MM.1S (cell line): ENCODE measurements at regions not wholly inside any gene's neighbourhood (a gene's known extent, or its start where the extent isn't known, plus 50 kb on each side); places are given as distances from the start of the nearest gene placed in this dataset.

Source experiments
- DNase-seq: peaks from one replicate; pipeline ENCODE4 v3.0.0-alpha.2; 2015
- H2AFZ ChIP-seq: fragments of 300-600 bp; sonication (generic); 2 replicates; pipeline ENCODE4 v1.6.0; 2016; ENCODE audit warnings: antibody characterized with exemption, low read length
- H3F3A ChIP-seq: fragments of 300-600 bp; sonication (generic); 2 replicates; pipeline ENCODE4 v1.6.1; 2016; ENCODE audit warnings: mild to moderate bottlenecking, antibody characterized with exemption, low read length, moderate library complexity, mixed read lengths; ENCODE audit not compliant: insufficient read depth
- H3K27ac ChIP-seq: fragments of 300-600 bp; sonication (generic); 2 replicates; pipeline ENCODE4 v1.5.1; 2016; ENCODE audit warnings: mild to moderate bottlenecking, low read length
- H3K27me3 ChIP-seq: fragments of 300-600 bp; sonication (generic); replicated peaks from 2 replicates; pipeline ENCODE4 v1.6.0; 2016; ENCODE audit warnings: low read length; ENCODE audit not compliant: insufficient read depth
- H3K36me3 ChIP-seq: fragments of 300-600 bp; sonication (generic); replicated peaks from 2 replicates; pipeline ENCODE4 v1.6.1; 2016; ENCODE audit warnings: mild to moderate bottlenecking, low read length, mixed read lengths; ENCODE audit not compliant: insufficient read depth
- H3K4me1 ChIP-seq: fragments of 300-600 bp; sonication (generic); 2 replicates; pipeline ENCODE4 v1.6.1; 2016; ENCODE audit warnings: low read length, mixed read lengths
- H3K4me2 ChIP-seq: fragments of 300-600 bp; sonication (generic); 2 replicates; pipeline ENCODE4 v1.6.0; 2016; ENCODE audit warnings: low read depth, low read length
- H3K4me3 ChIP-seq: fragments of 300-600 bp; sonication (generic); 2 replicates; pipeline ENCODE4 v1.5.1; 2016; ENCODE audit warnings: low read length, mixed read lengths
- H3K79me2 ChIP-seq: fragments of 300-600 bp; sonication (generic); 2 replicates; pipeline ENCODE4 v1.6.1; 2016; ENCODE audit warnings: mixed run types, low read length, mixed read lengths
- H3K9ac ChIP-seq: fragments of 300-600 bp; sonication (generic); 2 replicates; pipeline ENCODE4 v1.6.1; 2016; ENCODE audit warnings: low read length, mixed read lengths
- H3K9me2 ChIP-seq: fragments of 300-600 bp; sonication (generic); replicated peaks from 2 replicates; pipeline ENCODE4 v1.6.1; 2016; ENCODE audit warnings: mild to moderate bottlenecking, low read length, mixed read lengths; ENCODE audit not compliant: insufficient read depth
- H3K9me3 ChIP-seq: fragments of 300-600 bp; sonication (generic); replicated peaks from 2 replicates; pipeline ENCODE4 v1.6.1; 2016; ENCODE audit warnings: mild to moderate bottlenecking, low read length, mixed read lengths; ENCODE audit not compliant: insufficient read depth
- H4K20me1 ChIP-seq: fragments of 300-600 bp; sonication (generic); 2 replicates; pipeline ENCODE4 v1.6.1; 2016; ENCODE audit warnings: mild to moderate bottlenecking, low read length, moderate library complexity, mixed read lengths; ENCODE audit not compliant: insufficient read depth
- EZH2 ChIP-seq: fragments of 300-600 bp; sonication (generic); optimal IDR thresholded peaks from 2 replicates; pipeline ENCODE3; 2017; ENCODE audit warnings: low read depth, mild to moderate bottlenecking, antibody characterized with exemption, low read length, mixed read lengths
- EZH2phosphoT487 ChIP-seq: fragments of 300-600 bp; sonication (generic); IDR thresholded peaks from 2 replicates; pipeline ENCODE4 v1.6.1; 2018; ENCODE audit warnings: antibody characterized with exemption, low read length
- TF ChIP-seq, protein P1 (sequence below): fragments of 300-600 bp; sonication (generic); IDR thresholded peaks from 2 replicates; pipeline ENCODE4 v1.5.1; 2016; ENCODE audit warnings: antibody characterized with exemption, low read length, mixed read lengths

DNA sequence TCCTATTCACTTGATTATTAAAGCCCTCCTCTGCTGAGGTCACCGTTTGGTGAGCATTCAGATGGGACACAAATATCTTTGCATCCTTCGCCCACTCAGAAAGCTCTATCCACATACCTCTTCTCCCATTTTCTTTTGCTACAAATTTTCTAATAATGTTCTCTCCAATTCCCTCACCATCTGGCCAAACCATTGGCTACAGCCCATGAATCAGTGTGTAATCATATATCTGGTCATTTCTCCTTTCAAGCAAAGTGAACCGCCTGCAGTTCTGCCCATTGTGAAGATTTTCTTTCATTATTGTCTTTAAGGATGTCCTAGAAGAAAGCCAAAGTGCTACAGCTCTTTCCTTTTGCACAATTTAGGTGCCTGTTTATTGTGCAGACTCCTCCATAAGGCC lies 54.2 kb upstream of the DAPK1 start:
- H3K4me1 ChIP-seq: no peaks in the 10 kb centered on the region
- H3K9me2 ChIP-seq: no peaks in the 10 kb centered on the region
- no peak for TF ChIP-seq EZH2phosphoT487
- no peaks in the 10 kb centered on the region for H3K9me3 ChIP-seq
- H3K4me2 ChIP-seq: no peak overlapping the region
- no peak overlapping the region for H3K4me3 ChIP-seq
- H3K79me2 ChIP-seq: no peaks in the 10 kb centered on the region
- H3K27ac ChIP-seq: no peak overlapping the region
- H3K9ac ChIP-seq: no peak overlapping the region
- no peak for DNase-seq
- H3K36me3 ChIP-seq: no peaks in the 10 kb centered on the region
- no peaks in the 10 kb centered on the region for H4K20me1 ChIP-seq
- no peaks in the 10 kb centered on the region for H3K27me3 ChIP-seq
- H2AFZ ChIP-seq: no peak overlapping the region
- no peaks in the 10 kb centered on the region for H3F3A ChIP-seq

DNA sequence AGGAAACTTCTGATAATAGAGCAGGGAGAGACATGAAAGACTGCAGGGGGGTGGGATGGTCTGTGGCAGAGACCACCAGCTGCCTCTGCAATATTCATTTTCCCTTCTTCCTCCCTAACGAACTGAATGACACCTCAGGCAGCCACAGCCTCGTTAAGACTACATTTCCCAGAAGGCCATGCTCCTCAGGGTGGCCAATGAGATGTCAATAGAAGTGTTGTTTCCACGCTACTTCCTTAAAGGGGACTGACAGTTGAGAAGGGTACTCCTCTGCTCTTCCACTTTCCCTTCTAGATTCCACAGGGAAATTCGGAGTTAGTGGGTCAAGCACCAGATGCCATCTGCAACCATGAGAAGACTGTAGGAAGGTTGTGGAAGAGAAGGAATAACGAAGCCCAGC lies 52.0 kb upstream of the DAPK1 start:
- Histone ChIP-seq H3K9ac (no peak overlapping the region), H4K20me1 (no peaks in the 10 kb centered on the region), H3K4me3 (peak overlapping the region; percentile 13; the same call in 1 of the 2 replicates), H3K4me2 (peak overlapping the region; percentile 18), H3K9me3 (no peaks in the 10 kb centered on the region), H3K36me3 (no peaks in the 10 kb centered on the region), H3K27ac (no peak overlapping the region), H3K9me2 (no peaks in the 10 kb centered on the region), H3K79me2 (no peaks in the 10 kb centered on the region), H2AFZ (peak overlapping the region; percentile 14), H3F3A (no peaks in the 10 kb centered on the region), H3K27me3 (no peaks in the 10 kb centered on the region), H3K4me1 (no peaks in the 10 kb centered on the region)
- no peak for TF ChIP-seq EZH2phosphoT487
- TF ChIP-seq, protein P1, sequence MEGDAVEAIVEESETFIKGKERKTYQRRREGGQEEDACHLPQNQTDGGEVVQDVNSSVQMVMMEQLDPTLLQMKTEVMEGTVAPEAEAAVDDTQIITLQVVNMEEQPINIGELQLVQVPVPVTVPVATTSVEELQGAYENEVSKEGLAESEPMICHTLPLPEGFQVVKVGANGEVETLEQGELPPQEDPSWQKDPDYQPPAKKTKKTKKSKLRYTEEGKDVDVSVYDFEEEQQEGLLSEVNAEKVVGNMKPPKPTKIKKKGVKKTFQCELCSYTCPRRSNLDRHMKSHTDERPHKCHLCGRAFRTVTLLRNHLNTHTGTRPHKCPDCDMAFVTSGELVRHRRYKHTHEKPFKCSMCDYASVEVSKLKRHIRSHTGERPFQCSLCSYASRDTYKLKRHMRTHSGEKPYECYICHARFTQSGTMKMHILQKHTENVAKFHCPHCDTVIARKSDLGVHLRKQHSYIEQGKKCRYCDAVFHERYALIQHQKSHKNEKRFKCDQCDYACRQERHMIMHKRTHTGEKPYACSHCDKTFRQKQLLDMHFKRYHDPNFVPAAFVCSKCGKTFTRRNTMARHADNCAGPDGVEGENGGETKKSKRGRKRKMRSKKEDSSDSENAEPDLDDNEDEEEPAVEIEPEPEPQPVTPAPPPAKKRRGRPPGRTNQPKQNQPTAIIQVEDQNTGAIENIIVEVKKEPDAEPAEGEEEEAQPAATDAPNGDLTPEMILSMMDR: no peak
- no peak for TF ChIP-seq EZH2
- peak; percentile 37 for DNase-seq

DNA sequence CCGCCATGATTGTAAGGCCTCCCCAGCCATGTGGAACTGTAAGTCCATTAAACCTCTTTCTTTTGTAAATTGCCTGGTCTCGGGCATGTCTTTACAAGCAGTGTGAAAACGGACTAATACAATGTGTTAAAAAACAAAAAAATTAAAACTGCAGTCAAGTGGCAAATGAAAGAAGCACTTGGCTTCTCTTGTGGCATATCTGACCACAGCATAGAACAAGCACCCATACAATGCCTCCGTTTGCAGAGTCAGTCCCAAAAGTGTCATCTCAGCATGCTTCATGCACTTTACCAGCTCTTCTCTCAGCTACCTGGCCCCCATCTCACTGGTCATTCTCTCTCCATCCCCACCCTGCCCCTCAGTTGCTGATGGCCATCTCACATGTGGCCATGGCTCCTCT lies 51.1 kb upstream of the DAPK1 start:
- H3K36me3 ChIP-seq: no peaks in the 10 kb centered on the region
- no peak overlapping the region for H3K9ac ChIP-seq
- no peak for DNase-seq
- no peak overlapping the region for H3K4me2 ChIP-seq
- no peaks in the 10 kb centered on the region for H3K27me3 ChIP-seq
- no peak overlapping the region for H3K4me3 ChIP-seq
- H3K9me2 ChIP-seq: no peaks in the 10 kb centered on the region
- no peaks in the 10 kb centered on the region for H3F3A ChIP-seq
- no peaks in the 10 kb centered on the region for H4K20me1 ChIP-seq
- H2AFZ ChIP-seq: no peak overlapping the region
- no peak overlapping the region for H3K27ac ChIP-seq
- no peaks in the 10 kb centered on the region for H3K9me3 ChIP-seq
- no peaks in the 10 kb centered on the region for H3K79me2 ChIP-seq
- no peaks in the 10 kb centered on the region for H3K4me1 ChIP-seq
- TF ChIP-seq, protein P1: no peak
- no peak for TF ChIP-seq EZH2phosphoT487
- no peak for TF ChIP-seq EZH2

DNA sequence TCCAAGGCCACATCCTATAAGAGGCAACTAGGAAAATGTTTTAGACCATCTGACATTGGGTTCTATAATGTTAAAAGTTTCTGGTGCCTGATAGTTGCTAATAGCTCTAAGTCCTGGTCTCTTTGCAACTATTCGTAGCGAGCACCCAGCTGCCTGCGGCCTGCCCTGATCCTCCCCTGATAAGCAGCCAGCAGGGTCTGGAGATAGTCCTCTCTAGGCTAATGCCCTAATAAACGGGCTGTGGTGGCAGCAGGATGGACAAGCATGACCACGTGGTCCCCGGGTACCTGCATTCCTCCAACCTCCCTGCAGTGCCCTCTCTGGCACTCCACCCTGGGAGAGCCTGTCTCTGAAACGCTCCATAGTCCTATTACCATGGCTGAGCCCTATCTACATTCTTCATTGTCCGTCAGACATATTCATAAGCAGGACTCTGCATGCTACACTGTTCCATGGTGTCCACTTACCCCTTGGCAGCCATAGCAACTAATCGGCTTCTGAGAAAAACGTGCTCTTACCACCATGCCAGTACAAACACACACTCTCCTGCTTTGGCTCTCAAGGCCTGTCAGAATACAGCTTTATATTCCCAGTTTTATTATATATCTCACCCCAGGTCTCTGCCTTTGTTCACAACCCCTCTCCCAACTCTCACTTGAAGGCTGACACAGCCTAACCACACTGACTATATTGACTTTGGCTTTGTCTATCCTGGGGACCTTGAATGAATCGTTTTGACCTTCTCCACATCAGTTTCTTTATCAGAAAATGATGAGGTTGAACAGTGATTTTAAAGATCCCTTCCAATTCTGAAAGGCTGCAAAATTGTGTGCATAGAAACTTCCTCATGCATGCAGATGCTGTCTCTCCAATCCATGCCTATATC lies 49.9 kb upstream of the DAPK1 start:
- no peak overlapping the region for H3K4me3 ChIP-seq
- H2AFZ ChIP-seq: no peak overlapping the region
- H3K27ac ChIP-seq: no peak overlapping the region
- no peaks in the 10 kb centered on the region for H4K20me1 ChIP-seq
- H3K36me3 ChIP-seq: no peaks in the 10 kb centered on the region
- no peaks in the 10 kb centered on the region for H3K79me2 ChIP-seq
- no peak for DNase-seq
- H3K9ac ChIP-seq: no peak overlapping the region
- no peaks in the 10 kb centered on the region for H3F3A ChIP-seq
- no peak overlapping the region for H3K4me2 ChIP-seq
- no peaks in the 10 kb centered on the region for H3K27me3 ChIP-seq
- H3K9me2 ChIP-seq: no peaks in the 10 kb centered on the region
- TF ChIP-seq, protein P1: no peak
- TF ChIP-seq EZH2 (no peak), EZH2phosphoT487 (no peak)
- H3K9me3 ChIP-seq: no peaks in the 10 kb centered on the region
- H3K4me1 ChIP-seq: no peaks in the 10 kb centered on the region
